Activated gamma-delta T cell (primary cell): ENCODE measurements at regions not wholly inside any gene's neighbourhood (a gene's known extent, or its start where the extent isn't known, plus 50 kb on each side); places are given as distances from the start of the nearest gene placed in this dataset.
"Not testable (repeated sequence)": the region's sequence is repeated elsewhere in the genome, so short reads cannot be mapped to it uniquely, and the experiment has no call there.

Source experiments
- DNase-seq: peaks from one replicate; lab custom pipeline; 2025; lab: John Stamatoyannopoulos, UW

DNA sequence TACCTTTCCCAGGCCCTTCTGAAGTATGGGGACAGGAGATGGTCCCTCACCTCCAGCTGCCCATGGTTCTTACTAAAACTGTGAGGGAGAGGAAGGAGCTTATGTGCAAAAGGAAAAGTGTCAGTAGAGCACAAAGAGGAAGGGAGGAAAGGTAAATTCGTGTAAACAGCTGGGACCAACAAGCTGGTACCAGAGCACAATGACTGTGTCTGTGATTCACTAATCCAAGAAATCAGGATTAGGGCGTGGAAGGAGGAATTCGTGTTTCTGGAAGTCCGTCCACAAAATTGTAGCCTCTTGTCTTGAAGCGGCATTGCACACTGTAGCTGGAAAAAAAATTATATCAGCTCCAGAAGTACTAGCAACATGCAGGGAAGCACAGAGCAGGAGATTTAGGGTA, 129.0 kb upstream of the RREB1 start:
- no peak for DNase-seq

DNA sequence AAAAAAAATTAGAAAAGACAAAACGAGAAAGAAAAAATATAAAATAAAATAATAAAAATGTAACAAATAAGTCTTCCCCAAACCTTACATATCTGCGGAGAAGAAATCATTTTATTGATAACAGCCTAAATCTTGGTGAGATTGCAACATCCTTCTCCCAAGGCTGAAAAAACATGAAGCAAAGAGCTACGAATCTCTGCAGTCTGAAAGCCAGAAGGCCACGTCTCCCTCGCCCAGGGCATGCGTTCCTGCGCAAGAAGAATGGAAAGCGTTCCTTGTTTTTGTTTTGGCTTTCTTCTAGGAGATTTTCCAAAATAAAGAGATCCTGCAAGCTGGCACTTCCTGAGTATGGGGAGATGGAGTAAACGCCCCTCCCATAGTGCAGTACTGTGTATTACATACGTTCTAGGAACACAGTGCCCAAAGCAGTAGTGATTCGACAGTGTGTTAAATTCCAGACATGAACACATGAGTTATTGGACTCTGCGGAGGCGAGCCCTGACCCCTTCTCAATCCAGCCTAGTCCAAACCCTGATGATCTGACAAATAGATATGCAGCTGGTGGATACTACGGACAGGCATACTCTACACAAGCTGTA, 126.7 kb upstream of the RREB1 start:
- no peak for DNase-seq

DNA sequence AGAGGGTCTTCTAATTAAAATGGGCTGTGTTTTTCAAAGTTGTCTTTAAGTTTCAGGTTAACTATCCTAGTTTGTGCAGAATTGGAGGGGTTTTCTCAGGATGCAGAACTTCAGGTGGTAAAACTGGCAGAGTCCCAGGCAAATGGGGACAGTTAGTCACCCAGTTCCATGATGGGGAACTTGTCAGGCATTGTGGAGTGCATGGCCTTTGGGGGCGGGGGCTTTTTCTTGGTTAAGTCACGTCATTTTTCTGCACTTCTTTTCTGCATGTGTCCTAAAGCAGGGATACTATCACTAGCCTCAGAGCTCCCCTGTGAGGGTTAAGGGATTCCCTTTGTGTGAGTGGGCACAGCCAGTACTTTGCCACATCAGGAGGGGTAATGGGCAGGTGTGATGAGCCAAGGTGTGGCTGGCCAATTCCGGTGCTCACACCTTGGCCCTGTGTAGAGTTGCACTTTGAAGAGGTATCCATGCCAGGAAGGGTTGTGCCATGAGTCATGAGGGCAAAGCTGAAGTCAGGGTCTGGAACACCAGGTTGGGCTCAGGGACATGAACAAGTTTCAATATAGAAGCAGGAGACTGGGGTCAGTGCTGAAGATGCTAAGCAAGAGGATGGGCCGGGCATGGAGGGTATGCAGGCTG, 126.0 kb upstream of the RREB1 start:
- DNase-seq, result no peak

DNA sequence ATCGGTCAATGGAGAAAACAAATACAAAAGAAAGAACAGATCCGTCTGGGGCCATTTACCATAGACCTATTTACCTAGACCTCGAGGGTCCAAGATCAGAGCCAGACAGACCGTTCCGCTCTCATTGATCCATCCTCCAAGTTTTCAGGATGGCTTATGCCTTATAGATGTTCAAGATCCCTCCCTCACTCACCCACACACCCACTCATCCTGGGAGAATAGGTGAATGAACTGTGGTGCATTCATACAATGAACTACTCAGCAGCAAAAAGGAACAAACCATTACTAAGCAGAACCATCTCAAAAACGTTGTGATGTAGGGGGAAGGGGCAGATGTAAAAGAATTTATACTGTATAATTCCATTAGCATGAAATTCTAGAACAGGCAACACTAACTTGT, 125.1 kb upstream of the RREB1 start:
- DNase-seq, result no peak

DNA sequence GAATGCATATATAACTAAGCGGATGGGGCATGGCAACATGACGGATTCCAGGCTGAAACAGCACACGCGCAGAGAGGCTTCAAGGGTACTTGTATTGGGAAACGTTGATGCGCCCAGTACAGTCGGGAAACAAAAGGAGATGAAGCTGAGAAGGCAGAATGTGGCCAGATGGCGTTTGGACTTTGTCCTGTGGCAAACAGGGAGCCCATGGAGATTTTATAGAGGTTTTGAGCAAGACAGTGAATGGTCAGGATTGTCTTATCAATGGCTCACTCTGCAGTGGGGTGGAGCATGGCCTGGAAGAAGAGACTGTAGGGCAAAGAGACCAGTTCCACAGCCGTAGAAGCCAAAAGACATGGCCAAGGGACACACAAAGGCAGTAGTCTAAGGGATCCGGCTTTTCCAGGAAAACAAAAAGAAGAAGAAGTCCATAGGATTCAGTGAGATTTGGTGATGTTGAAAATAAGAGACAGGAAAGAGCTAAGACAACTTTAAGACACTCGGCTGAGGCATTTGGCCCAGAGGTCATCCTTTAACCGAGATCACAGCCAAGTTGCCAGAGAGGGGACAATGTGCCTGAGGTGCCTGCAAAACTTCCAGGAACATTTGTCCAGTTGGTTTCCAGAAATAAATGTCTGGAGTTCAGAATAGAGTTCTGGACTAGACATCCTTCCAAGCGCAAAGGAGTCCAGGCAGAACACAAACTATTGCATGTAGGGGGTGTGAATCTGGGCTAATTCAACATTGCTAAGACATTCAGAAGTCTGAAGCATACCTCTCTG, 123.0 kb upstream of the RREB1 start:
- no peak for DNase-seq

DNA sequence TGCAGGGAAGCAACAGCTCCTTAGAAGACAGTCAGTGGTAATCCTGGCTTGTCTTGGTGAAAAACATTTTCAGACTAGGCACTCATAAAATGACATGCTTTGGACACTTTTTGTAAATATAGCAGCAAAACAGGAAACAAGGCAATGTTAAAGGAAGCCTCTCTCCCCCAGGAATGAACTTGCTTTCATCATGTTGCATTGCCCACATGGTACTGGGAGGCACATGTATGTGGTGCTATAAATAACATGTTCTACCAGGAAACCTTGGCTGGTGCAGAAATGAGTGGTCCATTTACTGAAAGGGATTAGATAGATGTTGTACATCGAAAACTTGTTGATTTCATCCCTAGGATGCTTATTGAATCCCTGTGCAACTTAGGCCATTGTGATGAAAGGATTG, 121.4 kb upstream of the RREB1 start:
- no peak for DNase-seq

DNA sequence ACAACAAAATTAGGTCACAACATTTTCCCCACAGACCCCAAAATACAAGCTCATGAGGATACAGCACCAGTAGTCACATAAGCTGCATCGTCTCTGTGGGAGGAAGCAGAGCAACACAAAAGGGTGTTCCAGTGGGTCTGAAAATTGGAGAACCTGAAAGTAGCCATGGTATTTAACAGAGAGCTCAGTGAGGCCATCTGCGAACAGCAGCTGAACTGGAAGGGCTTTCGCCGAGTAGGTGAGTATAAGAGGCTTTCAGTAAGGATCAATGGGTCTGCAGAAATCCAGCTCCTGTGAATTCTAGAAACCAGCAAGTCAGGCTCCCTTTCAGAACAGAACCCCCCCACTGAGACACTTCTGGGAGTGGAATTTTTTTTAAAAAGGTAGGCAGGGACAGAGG, 120.0 kb upstream of the RREB1 start:
- no peak for DNase-seq

DNA sequence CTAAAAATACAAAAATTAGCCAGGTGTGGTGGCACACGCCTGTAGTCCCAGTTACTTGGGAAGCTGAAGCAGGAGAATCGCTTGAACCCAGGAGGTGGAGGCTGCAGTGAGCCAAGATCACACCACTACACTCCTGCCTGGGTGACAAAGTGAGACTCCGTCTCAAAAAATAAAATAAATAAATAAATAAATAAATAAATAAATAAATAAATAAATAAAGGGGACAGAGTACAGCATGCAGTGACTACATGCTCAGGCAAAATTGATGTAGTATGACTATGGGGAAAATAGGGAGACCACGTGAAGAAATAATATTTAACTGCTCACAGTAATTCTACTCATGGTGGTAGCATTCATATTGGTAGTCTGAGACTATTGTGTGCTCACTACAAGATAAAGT, 117.7 kb upstream of the RREB1 start:
- not testable (repeated sequence) for DNase-seq

DNA sequence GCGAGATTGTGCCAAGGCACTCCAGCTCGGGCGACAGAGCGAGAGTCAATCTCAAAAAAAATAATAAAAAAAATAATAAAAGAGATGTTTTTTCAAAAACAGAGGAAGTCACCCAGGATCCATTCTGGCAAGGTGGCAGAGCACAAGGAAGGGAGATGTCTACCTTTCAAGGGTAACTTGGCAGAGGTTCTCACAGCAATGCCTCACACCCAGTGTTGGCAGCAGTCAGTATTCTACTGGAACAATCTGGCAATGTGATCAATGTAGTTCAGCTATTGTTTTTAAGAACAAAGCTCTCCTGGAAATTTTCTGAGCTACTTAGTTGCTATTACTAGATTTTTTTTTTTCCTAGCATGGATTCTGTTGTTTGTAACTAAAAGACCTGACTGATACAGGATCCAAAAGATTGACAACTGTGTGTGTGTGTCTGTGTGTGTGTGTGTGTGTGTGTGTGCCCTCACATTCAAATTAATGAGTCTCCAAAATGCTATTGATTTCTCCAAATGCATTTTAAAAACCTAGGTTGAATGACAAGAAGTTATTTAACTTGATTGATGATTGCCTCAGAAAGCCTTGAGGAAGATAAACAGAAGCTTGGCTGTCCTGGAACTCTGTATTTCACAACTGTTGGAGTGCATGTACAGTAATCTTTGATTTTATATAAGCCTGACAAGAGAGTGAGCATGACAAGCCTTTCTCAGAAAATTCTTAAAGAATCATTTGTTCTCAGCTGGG, 114.1 kb upstream of the RREB1 start:
- no peak for DNase-seq

DNA sequence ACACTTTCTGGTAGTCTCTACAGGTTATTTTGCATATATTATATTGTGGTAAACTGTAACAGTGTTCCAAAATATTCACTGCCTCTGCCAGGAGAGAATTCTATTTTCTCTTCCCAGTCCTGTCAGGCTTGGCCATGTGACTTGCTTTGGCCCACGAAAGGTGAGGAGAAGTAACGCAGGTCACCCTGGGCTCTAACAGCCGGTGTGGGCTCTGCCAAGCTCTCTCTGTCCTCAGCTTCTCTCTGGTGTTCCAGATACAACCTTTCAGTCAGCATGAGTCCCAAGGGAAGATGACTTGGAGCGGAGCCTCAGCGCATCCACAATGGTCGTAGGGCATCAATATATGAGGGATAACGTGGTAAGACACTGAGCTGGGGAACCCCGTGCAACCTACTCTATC, 113.0 kb upstream of the RREB1 start:
- no peak for DNase-seq

DNA sequence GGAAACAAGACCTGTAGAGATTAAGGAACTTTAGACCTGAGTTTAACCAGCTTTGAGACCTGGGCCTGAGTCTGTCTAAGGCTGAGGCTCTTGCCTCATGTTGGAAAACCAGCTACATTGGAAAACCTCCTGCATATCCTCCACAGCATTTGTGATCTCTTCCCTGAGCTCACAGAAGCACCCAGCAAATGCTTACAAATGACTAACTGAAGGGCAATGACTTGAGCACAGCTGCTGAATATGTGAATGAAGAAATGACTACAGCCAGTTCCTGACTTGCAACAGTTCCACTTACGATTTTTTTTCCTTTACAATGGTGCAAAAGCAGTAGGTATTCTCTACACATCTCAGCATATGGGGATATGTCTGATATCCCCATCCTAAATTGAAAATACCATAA, 112.4 kb upstream of the RREB1 start:
- no peak for DNase-seq

DNA sequence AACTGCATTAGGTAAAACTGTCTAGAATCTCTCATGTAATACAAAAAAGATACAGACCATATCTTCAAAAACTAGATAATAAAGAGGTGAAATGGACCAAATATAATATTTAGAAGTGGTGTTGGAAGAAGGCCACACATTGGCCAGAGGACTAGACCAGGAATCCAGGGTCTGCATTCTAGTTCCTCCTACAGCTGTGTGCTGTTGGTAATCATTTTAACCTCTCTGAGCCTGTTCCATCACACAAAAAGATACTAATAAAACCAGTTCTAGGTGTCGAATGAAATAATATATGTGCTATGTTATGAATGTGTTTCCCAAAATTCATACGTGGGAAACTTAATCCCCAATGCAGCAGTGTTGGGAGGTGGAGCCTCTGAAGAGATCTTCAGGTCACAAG, 111.6 kb upstream of the RREB1 start:
- DNase-seq, result no peak

DNA sequence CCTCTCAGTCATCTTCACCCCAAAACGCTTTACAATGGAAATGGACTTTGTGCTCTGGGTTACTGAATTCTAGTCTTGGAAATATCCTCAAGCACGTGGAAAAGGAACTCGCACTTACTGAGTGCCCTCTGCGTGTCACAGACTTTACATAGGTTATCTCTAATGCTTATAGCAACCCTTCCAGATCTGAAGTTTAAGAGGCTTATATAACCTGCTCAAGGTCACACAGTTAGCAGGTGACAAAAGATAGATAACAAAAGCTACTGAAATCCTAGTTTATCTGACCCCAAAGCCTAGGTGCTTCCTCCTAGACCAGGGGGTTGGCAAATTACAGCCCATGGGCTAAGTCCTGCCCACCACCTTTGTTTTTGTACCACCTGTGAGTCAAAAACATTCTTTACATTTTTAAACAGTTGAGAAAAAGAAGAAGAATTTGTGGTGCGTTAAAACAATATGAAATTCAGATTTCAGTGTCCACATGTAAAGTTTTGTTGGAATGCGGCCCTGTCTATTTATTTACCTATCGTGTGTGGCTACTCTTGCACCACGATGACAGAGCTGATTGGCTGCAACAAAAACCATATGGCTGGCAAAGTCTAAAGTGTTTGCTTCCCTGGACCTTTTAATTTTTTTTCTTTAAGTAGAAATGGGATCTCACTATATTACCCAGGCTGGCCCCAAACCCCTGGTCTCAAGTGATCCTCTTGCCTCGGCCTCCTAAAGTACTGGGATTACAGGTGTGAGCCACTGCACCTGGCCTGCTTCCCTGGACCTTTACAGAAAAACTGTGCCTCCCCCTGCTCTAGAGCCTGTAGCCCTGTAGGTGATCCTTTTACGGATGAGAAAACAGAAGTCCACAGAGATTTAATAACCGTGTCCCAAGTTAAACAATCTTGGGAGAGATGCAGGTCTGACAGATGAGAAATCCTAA, 110.2 kb upstream of the RREB1 start:
- no peak for DNase-seq

DNA sequence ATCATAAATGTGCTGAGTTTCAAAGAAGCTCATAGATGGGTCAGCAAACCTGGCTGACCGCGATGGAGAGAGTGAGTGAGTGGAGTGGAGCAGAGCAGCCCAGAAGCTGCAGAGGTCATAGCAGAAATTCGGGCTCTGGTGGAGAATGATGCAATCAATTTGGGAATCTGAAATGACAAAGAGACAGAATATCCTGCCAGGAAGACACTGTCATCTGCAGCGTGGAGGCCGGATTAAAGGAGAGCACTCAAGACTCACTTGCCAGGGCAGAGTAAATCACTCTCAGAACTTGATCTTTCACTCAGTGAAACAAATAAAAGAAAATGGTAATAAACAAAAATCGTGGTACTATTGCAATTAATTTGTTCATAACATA, 109.6 kb upstream of the RREB1 start:
- DNase-seq, result no peak

DNA sequence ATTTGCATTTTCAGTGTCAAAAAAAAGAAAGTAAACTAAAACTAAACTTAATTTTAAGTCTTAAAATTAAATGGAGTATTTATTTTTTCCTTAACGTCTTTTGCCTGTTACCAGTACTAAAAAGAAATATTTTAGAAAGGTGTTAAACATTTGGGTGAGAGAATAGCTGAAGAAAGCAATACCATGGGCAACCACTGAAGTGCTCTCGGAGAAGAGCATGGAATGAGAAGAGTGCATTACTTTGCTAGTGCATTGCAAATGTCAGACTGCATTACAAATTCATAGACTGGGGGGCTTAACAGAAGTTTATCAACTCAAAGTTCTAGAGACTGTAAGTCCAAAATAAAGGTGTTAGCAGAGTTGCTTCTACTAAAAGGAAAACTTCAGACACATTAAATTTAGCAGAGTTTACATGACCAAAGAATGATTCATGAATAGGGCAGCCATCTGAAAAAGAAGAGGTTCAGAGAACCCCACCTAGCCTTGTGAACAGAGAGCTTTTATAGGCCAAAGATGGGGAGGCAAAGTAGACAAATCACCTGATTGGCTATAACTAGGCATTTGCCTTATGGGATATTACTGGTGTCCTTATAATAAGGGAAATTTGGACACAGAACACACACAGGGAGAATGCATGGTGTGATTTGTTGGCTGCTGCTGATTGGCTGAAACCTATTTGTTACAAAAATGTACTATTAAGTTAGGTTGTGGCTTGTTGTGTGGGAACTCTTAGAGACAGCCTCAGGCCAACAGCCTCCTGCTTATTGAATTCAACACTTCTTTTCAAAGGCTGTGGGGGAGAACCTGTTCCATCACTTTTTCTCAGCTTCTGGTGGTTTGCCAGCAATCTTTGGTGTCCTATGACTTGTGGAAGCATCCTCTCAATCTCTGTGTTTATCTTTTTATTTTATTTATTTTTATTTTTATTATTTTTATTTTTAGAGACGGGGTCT, 106.7 kb upstream of the RREB1 start:
- no peak for DNase-seq

DNA sequence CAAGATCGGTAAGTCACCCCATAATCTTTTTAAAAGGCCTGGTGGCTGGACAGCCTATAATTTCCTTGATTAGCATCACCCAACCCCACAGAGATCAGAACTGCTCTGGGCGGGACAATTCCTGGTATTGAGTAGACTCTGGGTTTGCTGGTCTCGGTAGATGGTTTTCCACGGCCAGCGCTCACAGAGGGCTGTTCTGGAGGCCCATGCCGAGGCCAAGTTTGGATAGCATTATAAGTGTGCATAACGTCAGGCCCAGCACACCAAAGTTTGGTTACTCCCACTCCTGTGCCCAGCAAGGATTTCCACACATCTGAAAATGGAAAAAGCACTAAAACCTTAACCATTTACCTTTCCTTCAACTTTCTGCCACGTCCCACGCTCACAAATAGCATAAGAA, 104.7 kb upstream of the RREB1 start:
- no peak for DNase-seq

DNA sequence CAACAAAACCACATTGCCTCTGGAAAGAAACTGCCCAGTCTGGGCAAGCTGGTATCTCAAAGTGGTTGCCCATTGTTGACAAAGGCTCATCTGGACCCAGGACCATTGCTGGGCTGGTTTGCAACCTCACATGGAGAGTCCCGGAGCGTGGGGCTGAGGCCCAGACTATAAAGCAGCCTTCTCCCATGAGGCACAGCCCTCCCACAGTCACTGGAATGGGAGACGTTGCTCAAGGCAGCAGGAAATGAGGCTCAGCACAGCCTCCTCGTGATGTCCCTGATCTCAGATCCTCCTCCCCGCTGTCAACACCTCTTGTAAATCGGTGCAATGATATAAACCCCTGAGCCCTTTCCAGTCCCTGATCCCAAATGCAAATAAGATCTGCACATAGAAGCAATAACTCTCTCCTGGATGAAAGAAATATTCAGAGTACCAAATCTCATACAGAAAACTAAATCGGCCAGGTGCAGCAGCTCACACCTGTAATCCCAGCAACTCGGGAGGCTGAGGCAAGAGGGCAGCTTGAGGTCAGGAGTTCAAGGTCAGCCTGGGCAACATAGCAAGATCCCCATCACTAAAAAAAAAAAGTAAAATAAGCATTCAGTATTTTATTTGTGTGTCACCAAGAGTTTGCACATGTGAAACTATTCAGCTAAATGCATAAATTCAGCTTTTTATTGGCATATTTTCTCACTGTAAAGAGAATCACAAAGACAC, 103.0 kb upstream of the RREB1 start:
- DNase-seq, result no peak

DNA sequence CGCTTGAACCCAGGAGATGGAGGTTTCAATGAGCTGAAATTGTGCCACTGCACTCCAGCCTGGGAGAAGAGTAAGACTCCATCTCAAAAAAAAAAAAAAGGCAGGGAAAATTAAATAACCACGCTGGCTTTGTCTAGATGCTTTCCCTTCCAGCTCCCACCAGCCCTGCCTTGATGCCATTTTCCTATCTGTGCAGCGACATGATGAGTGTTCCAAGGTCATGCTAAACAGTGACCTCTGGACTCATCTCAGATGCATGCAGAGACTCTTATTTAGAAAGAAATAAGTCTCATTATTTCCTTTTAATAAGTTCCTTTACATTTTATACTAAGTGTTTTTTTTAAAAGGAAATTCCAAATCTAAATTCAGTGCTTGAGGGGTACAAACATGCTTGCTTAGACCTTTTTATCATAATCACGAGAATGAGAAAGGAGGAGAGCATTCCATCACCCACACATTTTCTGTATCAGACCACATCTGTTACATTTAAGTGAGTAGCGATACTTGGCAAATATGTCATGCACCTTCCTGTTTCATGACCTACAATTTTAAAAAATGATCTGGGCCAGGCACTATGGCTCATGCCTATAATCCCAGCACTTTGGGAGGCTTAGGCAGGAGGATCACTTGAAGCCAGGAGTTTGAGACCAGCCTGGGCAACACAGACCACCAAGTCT, 101.1 kb upstream of the RREB1 start:
- DNase-seq, result no peak

DNA sequence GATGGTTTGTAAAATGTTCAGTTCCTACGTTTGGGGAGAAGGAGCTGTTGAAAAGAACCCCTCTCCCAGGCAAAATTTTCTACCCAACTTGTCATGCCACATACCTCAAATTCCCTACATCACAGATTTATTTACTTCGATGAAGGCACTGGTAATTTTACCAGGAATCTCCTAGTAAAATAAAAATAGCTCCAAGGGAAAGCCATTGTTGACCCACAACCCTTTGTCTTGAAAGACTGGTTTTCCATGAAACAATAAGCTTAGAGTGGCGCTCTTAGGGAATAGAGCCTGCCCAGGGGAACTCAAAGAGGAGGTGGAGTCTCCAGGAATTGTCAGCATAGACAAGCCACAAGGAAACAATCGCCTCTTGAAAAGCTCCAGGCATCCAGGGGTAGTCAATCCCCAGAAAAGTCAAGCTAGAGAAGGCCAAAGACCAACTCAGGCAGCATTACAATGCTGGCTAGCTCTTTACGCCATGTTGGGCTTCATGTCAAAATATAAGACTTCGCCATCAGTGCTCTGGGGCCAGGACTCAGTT, 99.2 kb upstream of the RREB1 start:
- DNase-seq, result no peak
